Right ventricle myocardium inferior (tissue), 1 donor: ENCODE measurements at regions not wholly inside any gene's neighbourhood (a gene's known extent, or its start where the extent isn't known, plus 50 kb on each side); places are given as distances from the start of the nearest gene placed in this dataset.
"Not testable (repeated sequence)": the region's sequence is repeated elsewhere in the genome, so short reads cannot be mapped to it uniquely, and the experiment has no call there.

Experiments
- ATAC-seq: fragments of 200-7000 bp; cut with Tn5 transposase; one replicate; pipeline ENCODE4 v1.9.1; 2020; ENCODE audit warnings: mild to moderate bottlenecking, moderate library complexity
- DNase-seq: peaks from one replicate; pipeline ENCODE4 v3.0.0; 2021; ENCODE audit errors: missing footprints
- intact Hi-C: fragments of 100-400 bp; cut with DNase I; formaldehyde crosslinking; loops from one replicate; pipeline ENCODE4 v1.11.0; 2022
- donor health status: DM: no; HTN: yes; CAD: no; lungs with severe emphysema.

GRCh38 chr17:11182430-11182829, 58.6 kb upstream of the SHISA6 start:
- ATAC-seq, result no peak
- intact Hi-C loops, result no loop called here
- DNase-seq, result no peak

GRCh38 chr17:11178581-11178980, 62.4 kb upstream of the SHISA6 start:
- DNase-seq (no peak), ATAC-seq (no peak)
- intact Hi-C loops, result no loop called here

DNA sequence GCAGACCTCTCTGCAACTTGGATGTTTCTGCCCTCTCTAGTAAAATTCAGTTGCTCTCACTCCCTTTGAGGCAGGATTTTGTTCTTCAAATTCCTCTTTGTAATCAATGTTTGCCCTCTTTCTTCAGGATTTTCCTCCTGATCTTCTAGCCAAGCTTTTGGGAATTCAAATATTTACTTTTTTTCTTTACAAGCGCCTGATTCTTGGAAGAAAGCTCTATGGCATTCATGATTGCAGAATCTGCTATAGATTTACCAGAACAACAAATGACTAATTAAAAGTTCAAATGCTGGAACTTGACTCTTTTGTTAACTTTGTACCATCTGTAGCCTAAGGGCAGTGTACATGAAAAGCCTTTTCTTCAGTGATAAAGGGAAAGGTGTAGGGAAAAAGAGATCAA, 63.7 kb upstream of the SHISA6 start:
- ATAC-seq, result no peak
- no peak for DNase-seq
- intact Hi-C loops, result no loop called here

GRCh38 chr17:11176549-11176948, 64.5 kb upstream of the SHISA6 start:
- ATAC-seq (peak; percentile 56), DNase-seq (no peak)
- intact Hi-C loops, result no loop called here

DNA sequence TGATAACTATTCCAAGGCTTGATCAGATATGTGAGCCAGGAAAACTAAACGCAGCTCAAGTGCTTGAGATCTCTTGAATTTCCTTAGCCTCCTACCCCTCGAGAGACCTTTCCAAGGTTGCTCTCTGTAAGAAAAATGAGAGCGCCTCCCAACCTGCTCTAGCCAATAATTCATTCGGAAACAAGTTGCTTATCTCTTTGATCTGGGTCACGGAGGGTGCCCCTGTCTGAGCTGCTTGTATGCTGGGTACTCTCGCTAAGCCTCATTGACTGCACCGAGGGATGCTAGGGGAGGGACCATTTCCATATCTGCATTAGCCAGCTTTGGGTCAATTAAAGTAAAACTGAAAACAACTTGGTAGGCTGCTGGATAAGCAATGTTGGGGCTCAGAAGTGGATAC, 70.1 kb upstream of the SHISA6 start:
- ATAC-seq (no peak), DNase-seq (no peak)
- intact Hi-C loops, result no loop called here

DNA sequence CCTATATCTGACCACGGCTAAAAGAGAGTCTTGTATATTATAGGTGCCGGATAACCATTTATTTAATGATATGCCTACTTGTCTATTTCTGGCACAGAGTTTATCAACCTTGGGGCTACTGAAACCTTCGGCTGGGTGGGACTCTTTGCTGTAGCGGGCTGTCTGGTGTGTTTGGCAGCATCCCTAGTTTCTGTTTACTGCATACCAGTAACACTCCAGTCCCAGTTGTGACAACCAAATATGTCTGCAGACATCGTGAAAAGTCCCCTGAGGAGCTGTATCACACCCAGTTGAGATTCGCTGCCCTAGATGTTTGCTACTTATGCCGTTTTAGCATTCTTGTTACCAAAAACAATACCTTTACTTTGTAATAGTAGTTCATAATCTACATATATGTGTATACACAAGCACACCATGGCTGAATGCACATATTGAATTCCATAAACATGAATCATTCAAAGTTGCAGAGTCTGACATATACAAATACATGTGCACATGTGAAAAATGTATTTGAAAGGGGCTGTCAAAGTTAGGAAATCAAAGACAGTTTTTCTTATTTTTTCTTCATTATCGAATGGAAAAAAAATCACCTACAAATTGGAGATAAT, 89.1 kb upstream of the SHISA6 start:
- intact Hi-C loops, result no loop called here
- ATAC-seq (no peak), DNase-seq (no peak)

DNA sequence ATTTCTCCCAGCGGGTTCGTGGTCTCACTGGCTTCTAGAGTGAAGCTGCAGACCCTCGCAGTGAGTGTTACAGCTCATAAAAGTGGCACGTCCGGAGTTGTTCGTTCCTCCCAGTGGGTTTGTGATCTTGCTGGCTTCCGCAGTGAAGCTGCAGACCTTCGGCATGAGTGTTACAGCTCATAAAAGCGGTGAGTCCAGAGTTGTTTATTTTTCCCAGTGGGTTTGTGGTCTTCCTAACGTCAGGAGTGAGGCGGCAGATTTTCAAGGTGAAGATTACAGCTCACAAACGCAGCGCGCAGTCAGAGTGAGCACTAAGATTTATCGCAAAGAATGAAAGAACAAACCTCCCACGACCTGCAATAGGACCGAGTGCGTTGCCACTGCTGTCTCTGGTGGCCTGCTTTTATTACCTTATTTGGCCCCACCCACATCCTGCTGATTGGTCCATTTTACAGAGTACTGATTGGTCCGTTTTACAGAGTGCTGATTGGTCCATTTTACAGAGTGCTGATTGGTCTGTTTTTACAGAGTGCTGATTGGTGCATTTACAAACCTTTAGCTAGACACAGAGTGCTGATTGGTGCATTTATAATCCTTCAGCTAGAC, 90.0 kb upstream of the SHISA6 start:
- ATAC-seq, intact Hi-C loops, DNase-seq: not testable (repeated sequence)

GRCh38 chr17:11144358-11145233, 96.4 kb upstream of the SHISA6 start:
- DNase-seq (no peak), ATAC-seq (no peak)
- intact Hi-C loops, result loop anchor here (2.0 to 10.0 kb wide), 2 partner anchors 268 to 410 kb away; partner anchors contain the start of gene TMEM220

DNA sequence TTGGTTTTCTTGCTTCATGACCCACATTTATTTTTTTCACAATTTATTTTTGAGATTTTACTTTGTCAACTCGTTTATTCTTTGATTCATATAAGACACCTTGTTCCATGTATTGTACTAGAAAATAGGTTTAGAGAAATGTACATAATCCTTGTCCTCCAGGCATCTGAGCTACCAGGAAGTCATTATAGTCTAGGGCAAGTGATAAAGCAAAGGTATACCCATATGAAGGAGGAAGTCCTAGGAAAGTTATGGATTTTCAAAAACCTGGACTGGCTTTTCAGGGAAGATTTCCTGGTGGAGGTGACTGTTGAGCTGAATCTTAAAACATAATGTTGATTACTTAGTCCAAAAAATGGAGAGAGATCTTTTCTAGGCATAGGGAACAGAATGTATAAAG, 98.8 kb upstream of the SHISA6 start:
- DNase-seq (no peak), ATAC-seq (no peak)
- intact Hi-C loops, result loop anchor here (10.0 kb wide), 1 partner anchor 407 kb away; the partner anchor contains the start of gene TMEM220

DNA sequence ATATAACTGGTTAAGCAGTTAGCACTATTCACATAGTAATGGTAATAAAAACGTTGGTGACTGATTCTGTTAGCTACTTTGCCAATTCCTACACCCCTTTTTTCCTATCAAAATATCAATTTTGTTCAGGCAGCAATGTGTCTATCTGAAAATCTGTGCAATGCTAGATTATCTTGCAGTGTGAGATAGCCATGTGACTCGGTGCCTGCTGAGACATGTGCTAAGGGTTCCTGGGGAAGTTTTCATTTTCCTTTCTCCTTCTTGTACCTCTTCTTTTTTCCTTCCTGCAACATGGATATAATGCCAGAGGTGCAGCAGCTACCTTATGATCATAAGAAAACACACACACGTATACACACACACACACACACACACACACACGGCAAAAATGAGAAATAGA, 100.5 kb upstream of the SHISA6 start:
- DNase-seq, result no peak
- intact Hi-C loops, result loop anchor here (10.0 kb wide), 1 partner anchor 406 kb away; the partner anchor contains the start of gene TMEM220
- no peak for ATAC-seq

DNA sequence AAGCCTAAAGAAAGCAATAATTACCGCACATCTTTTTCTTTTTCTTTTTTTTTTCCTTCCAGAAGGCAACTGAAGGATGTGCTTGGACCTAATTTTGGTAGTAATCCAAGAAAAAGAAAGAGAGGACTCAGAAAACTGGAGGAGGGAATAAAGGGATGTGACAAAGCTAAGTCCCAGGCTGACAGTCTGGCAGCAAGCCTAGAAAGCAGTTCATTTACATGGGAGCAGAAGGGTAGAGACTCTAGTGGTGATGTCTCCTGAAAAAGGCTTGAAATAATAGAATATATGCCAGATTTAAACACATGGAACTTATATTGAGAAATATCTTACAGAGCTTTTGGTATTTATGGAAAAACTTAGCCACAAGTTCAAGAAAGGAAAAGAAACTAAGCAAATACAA, 101.0 kb upstream of the SHISA6 start:
- intact Hi-C loops, result loop anchor here (10.0 kb wide), 1 partner anchor 405 kb away; the partner anchor contains the start of gene TMEM220
- DNase-seq (no peak), ATAC-seq (peak; percentile 64)

DNA sequence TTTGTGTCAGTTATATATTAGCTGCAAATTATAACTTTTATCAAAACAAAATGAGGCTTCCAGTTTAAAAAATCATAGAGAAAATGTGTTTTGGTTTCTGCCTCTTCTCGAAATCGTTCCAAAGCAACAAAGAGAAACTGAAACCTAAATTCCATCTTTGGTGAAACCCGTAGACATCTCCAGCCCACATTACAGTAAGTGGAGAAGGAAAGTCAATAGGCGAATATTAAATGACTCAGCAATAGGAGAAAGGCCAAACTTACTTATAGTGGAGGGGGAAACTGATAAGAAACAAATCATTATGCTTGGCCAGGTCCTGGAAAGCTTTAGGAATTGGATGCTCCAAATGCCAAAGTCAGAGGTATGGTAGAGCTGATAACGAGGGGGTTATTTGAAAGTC, 103.0 kb upstream of the SHISA6 start:
- ATAC-seq (no peak), DNase-seq (no peak)
- intact Hi-C loops, result no loop called here

DNA sequence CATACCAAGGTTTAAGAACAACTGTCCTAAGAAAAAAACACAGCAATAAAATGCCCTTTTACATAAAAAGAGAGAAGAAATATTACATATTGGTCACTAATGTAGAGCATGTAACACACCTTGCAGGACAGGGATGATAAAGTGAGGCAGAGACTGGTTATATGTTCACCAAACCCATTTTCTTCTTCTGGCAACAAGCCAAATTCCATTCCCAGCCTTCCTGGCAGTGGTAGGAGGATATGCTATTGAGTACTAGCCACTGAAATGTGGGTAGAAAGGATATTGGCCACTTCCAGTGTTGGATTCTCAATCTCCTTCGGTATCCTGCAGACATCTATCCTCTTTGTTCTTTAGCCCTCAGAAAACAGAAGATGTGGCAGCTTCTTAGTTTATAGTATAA, 105.2 kb upstream of the SHISA6 start:
- ATAC-seq, result no peak

DNA sequence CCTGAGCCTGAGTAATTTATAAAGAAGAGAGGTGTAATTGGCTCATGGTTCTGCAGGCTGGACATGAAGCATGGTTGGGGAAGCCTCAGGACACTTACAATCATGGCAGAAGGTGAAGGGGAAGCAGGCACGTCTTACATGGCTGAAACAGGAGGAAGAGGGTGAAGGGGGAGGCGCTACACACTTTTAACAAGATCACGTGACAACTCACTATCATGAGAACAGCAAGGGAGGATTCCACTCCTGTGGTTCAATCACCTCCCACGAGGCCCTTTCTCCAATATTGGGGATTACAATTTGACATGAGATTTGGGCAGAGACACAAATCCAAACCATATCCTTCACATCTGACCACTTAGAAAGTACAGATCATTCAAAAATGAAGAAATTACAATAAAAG, 110.6 kb upstream of the SHISA6 start:
- intact Hi-C loops, result no loop called here
- DNase-seq (no peak), ATAC-seq (no peak)

More for the DNA sequence above, 105.2 kb upstream of the SHISA6 start:
- intact Hi-C loops, result no loop called here
- DNase-seq, result no peak

- peak; percentile 52 for ATAC-seq
- DNase-seq, result no peak
- intact Hi-C loops, result no loop called here
Observed at GRCh38 chr17:11122908-11123307, 118.1 kb upstream of the SHISA6 start.

DNA sequence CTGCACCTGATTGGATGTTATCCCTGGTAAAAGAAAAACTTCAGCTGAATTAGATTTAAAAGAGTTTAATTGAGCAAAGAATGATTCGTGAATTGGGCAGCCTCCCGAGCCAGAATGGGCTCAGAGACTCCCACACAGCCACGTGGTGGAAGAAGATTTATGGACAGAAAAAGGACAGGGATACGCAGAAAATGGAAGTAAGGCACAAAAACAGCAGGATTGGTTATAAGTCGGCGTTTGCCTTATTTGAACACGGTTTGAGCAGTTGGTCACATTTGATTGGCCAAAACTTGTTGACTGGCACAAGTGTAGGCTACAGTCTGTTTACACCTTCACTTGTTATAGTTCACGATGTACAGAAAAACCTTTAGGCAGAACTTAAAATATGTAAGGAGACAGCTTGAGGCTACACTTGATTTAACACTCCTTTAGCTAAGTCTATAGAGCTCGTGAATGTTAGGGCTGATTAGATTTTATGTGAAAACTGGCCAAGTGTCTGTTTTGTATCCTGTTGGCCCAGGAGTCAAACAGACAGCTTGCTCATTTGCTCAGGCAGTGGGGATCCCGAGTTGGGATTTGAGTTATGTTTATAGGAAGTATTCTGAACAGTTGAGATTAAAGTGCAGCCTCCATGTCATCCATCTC, 119.5 kb upstream of the SHISA6 start:
- intact Hi-C loops, result no loop called here
- DNase-seq, result no peak
- ATAC-seq, result no peak

- no peak for ATAC-seq
- intact Hi-C loops, result no loop called here
- DNase-seq, result no peak
Observed at GRCh38 chr17:11109106-11109505, 131.9 kb upstream of the SHISA6 start.

GRCh38 chr17:11105141-11105540, 135.9 kb upstream of the SHISA6 start:
- DNase-seq (no peak), ATAC-seq (no peak)
- intact Hi-C loops, result no loop called here

DNA sequence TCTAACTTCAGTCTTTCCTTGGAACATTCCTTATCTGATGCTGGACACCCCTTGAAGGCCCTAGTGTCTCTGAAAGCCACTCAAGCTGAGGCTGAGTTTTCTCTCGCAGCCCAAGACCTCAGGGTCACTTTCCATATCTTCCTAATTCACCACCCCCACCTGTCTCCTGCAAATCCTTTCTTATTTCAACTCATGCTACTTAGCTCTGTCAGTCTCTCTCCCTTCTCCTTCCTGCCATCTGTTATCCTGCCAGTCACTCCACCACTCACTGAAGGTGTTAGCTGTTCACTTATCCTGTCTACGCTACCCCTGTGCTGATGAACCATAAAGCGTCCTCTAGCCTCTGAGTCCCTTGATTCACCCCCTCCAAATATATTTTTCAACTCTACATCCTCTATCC, 143.9 kb upstream of the SHISA6 start:
- intact Hi-C loops, result no loop called here
- ATAC-seq, result no peak
- no peak for DNase-seq
